Liver (tissue), 8 donors: ENCODE measurements at regions not wholly inside any gene's neighbourhood (a gene's known extent, or its start where the extent isn't known, plus 50 kb on each side); places are given as distances from the start of the nearest gene placed in this dataset.

Experiments used
- DNase-seq: peaks from one replicate; pipeline ENCODE4 v3.0.0-alpha.2; 2017; ENCODE audit warnings: low spot score
- H3K27ac ChIP-seq, 2 donors: one replicate each; pipeline ENCODE4 v1.7.0; 2013; ENCODE audit warnings: inconsistent platforms in 2 of 2, low read length in 2 of 2, control low read depth in 1 of 2, low read depth in 1 of 2, mild to moderate bottlenecking in 1 of 2
- H3K27me3 ChIP-seq, 4 donors: one replicate each; pipeline versions ENCODE4 v1.6.1 to v1.7.0; 2013; ENCODE audit warnings: low read length in 3 of 4, inconsistent platforms in 1 of 4, mild to moderate bottlenecking in 1 of 4, moderate library complexity in 1 of 4; ENCODE audit not compliant: control insufficient read depth in 4 of 4, insufficient read depth in 4 of 4
- H3K36me3 ChIP-seq, 4 donors: one replicate each; pipeline versions ENCODE4 v1.6.1 to v1.7.0; 2013; ENCODE audit warnings: low read length in 3 of 4, mild to moderate bottlenecking in 3 of 4, low read depth in 1 of 4, moderate library complexity in 1 of 4; ENCODE audit not compliant: control insufficient read depth in 4 of 4, insufficient read depth in 3 of 4
- H3K4me1 ChIP-seq, 4 donors: one replicate each; pipeline versions ENCODE4 v1.6.1 to v1.7.0; 2013; ENCODE audit warnings: low read length in 3 of 4, mild to moderate bottlenecking in 3 of 4, moderate library complexity in 1 of 4; ENCODE audit not compliant: control insufficient read depth in 4 of 4, insufficient read depth in 4 of 4
- H3K4me3 ChIP-seq, 3 donors: one replicate each; pipeline versions ENCODE4 v1.6.1 to v1.7.0; 2013; ENCODE audit warnings: low read length in 3 of 3, control low read depth in 1 of 3, low read depth in 1 of 3, mild to moderate bottlenecking in 1 of 3
- H3K9ac ChIP-seq, 2 donors: one replicate each; pipeline ENCODE4 v1.7.0; 2013; ENCODE audit warnings: low read length in 2 of 2, mild to moderate bottlenecking in 2 of 2, moderate library complexity in 2 of 2, control low read depth in 1 of 2, low read depth in 1 of 2
- H3K9me3 ChIP-seq, 4 donors: one replicate each; pipeline versions ENCODE4 v1.6.1 to v1.7.0; 2013; ENCODE audit warnings: low read length in 3 of 4; ENCODE audit not compliant: control insufficient read depth in 4 of 4
- ATF3 ChIP-seq: IDR thresholded peaks from 2 replicates; pipeline ENCODE4 v1.6.1; 2016; ENCODE audit warnings: antibody characterized with exemption
- CTCF ChIP-seq: fragments of 150-350 bp; IDR thresholded peaks from 2 replicates; pipeline ENCODE4 v1.5.1; 2017; ENCODE audit warnings: improper control_type of control experiment, low read depth, low read length; ENCODE audit not compliant: missing input control
- EGR1 ChIP-seq, 2 donors: IDR thresholded peaks; 2 replicates each; pipeline ENCODE4 v1.6.1; 2016 to 2018; ENCODE audit warnings: antibody characterized with exemption in 2 of 2, low read depth in 2 of 2
- FOXA1 ChIP-seq: IDR thresholded peaks from 2 replicates; pipeline ENCODE4 v1.6.1; 2016; ENCODE audit warnings: antibody characterized with exemption
- FOXA2 ChIP-seq: IDR thresholded peaks from 2 replicates; pipeline ENCODE4 v1.6.1; 2016; ENCODE audit warnings: antibody characterized with exemption
- GABPA ChIP-seq, 2 donors: IDR thresholded peaks in 1 of 2; conservative IDR thresholded peaks in 1 of 2; 2 replicates each; pipeline ENCODE4 v1.6.1; 2016; ENCODE audit warnings: antibody characterized with exemption in 2 of 2, mild to moderate bottlenecking in 1 of 2, moderate library complexity in 1 of 2
- HNF4A ChIP-seq, 2 donors: conservative IDR thresholded peaks; 2 replicates each; pipeline ENCODE4 v1.6.1; 2016; ENCODE audit warnings: antibody characterized with exemption in 2 of 2, mild to moderate bottlenecking in 2 of 2
- HNF4G ChIP-seq: IDR thresholded peaks from 2 replicates; pipeline ENCODE4 v1.6.1; 2016; ENCODE audit warnings: antibody characterized with exemption
- JUND ChIP-seq, 2 donors: IDR thresholded peaks; 2 replicates each; pipeline ENCODE4 v1.6.1; 2016; ENCODE audit warnings: antibody characterized with exemption in 2 of 2
- MAX ChIP-seq: IDR thresholded peaks from 2 replicates; pipeline ENCODE4 v1.6.1; 2016; ENCODE audit warnings: antibody characterized with exemption
- NR2F2 ChIP-seq: IDR thresholded peaks from 2 replicates; pipeline ENCODE4 v1.6.1; 2016; ENCODE audit warnings: antibody characterized with exemption
- RAD21 ChIP-seq, 2 donors: IDR thresholded peaks; 2 replicates each; pipeline ENCODE4 v1.6.1; 2016; ENCODE audit warnings: antibody characterized with exemption in 2 of 2, mild to moderate bottlenecking in 2 of 2
- RXRA ChIP-seq, 2 donors: IDR thresholded peaks; 2 replicates each; pipeline ENCODE4 v1.6.1; 2017 to 2018; ENCODE audit warnings: antibody characterized with exemption in 2 of 2, mild to moderate bottlenecking in 1 of 2
- SP1 ChIP-seq: IDR thresholded peaks from 2 replicates; pipeline ENCODE4 v1.6.1; 2018; ENCODE audit warnings: antibody characterized with exemption, mild to moderate bottlenecking
- TAF1 ChIP-seq: conservative IDR thresholded peaks from 2 replicates; pipeline ENCODE4 v1.6.1; 2016; ENCODE audit warnings: antibody characterized with exemption, mild to moderate bottlenecking
- YY1 ChIP-seq: IDR thresholded peaks from 2 replicates; pipeline ENCODE4 v1.6.1; 2016; ENCODE audit warnings: antibody characterized with exemption, mild to moderate bottlenecking
- WGBS: extraction: QIAGEN DNeasy Blood & Tissue Kit; methylation state at CpG from one replicate; pipeline ENCODE4 v1.1.7; 2013; 5-methylcytosine and 5-hydroxymethylcytosine counted together
- TF ChIP-seq, protein P1 (sequence below): IDR thresholded peaks from 2 replicates; pipeline ENCODE4 v1.6.1; 2016; ENCODE audit warnings: antibody characterized with exemption, mild to moderate bottlenecking
- TF ChIP-seq, protein P2 (sequence below): IDR thresholded peaks from 2 replicates; pipeline ENCODE4 v1.6.1; 2016; ENCODE audit warnings: antibody characterized with exemption
- donor health status: healthy.
- donor health status: healthy.
- donor health status: healthy.
- donor health status: healthy.
- donor health status: healthy.

DNA sequence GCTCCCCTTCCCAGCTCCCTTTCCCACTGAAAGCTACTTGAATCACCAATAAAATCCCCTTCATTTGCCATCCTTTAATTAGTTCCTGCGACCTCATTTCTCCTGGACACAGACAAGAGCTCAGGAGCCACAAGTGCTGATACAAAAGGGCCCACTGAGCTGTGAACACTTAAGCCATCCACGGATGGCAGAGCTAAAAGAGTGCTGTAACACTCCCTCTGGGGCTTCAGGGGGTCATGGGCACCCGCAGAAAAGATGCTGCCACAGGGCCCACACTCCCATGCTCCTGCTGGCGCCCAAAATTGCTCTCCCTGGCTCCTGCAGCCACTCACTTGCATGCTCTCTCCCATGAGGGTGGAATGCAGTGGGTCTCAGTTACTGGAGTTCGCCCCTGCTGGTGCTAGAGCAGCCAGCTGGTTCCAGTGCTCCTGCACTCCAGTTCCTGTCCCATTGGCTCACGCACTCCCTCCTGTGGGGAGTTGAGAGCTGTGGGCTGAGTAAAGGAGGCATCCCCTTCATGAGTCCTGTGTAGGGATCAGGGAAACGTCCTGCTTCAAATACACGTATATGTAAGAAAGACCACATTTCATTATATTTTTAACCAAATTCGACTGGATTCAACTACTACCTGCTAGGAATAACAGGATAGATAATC, 1291.0 kb downstream of the ARAP2 start:
- Histone ChIP-seq H3K4me3 (no peak overlapping the region), H3K36me3 (no peaks in the 10 kb centered on the region), H3K27me3 (no peaks in the 10 kb centered on the region), H3K4me1 (no peaks in the 10 kb centered on the region), H3K9ac (no peak overlapping the region), H3K9me3 (no peaks in the 10 kb centered on the region), H3K27ac (no peak overlapping the region)
- WGBS = 73% methylated on average over 9 of the region's 9 CpGs
- TF ChIP-seq FOXA1 (no peak), SP1 (no peak), TAF1 (no peak), ATF3 (no peak), RAD21 (IDR thresholded peaks at IDR 0.05) (no peak), MAX (no peak), NR2F2 (no peak), GABPA (IDR thresholded peaks at IDR 0.05 in 1 of 2, conservative IDR thresholded peaks at IDR 0.05 in 1 of 2) (no peak), CTCF (no peak), HNF4A (conservative IDR thresholded peaks at IDR 0.05) (no peak), JUND (IDR thresholded peaks at IDR 0.05) (no peak), EGR1 (IDR thresholded peaks at IDR 0.05; ENCODE audit: low read depth in 2 of 2) (no peak), YY1 (no peak), HNF4G (no peak), FOXA2 (no peak), RXRA (IDR thresholded peaks at IDR 0.05) (no peak)
- TF ChIP-seq, protein P1, sequence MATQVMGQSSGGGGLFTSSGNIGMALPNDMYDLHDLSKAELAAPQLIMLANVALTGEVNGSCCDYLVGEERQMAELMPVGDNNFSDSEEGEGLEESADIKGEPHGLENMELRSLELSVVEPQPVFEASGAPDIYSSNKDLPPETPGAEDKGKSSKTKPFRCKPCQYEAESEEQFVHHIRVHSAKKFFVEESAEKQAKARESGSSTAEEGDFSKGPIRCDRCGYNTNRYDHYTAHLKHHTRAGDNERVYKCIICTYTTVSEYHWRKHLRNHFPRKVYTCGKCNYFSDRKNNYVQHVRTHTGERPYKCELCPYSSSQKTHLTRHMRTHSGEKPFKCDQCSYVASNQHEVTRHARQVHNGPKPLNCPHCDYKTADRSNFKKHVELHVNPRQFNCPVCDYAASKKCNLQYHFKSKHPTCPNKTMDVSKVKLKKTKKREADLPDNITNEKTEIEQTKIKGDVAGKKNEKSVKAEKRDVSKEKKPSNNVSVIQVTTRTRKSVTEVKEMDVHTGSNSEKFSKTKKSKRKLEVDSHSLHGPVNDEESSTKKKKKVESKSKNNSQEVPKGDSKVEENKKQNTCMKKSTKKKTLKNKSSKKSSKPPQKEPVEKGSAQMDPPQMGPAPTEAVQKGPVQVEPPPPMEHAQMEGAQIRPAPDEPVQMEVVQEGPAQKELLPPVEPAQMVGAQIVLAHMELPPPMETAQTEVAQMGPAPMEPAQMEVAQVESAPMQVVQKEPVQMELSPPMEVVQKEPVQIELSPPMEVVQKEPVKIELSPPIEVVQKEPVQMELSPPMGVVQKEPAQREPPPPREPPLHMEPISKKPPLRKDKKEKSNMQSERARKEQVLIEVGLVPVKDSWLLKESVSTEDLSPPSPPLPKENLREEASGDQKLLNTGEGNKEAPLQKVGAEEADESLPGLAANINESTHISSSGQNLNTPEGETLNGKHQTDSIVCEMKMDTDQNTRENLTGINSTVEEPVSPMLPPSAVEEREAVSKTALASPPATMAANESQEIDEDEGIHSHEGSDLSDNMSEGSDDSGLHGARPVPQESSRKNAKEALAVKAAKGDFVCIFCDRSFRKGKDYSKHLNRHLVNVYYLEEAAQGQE = no peak
- no peak for DNase-seq

DNA sequence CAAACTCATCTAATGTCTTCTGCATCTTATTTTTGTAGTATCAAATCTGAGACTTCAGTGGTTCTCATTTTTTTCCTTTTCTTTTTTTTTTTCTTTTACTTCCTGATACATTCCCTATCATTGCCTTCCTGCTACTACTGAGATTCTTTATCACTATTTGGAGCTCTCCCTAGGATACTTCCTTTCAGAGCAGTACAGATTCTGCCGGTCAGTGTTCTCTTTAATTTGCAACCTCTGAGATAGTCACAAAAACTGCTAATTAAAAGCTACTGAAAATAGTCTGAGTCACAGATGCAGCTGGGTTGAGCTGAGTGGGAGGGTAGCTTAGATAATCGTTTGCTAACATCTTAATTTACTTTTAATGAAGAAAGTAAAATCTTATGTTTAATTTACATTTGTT, 1279.7 kb downstream of the ARAP2 start:
- Histone ChIP-seq H3K9me3 (no peaks in the 10 kb centered on the region), H3K9ac (no peak overlapping the region), H3K27me3 (no peaks in the 10 kb centered on the region), H3K36me3 (no peaks in the 10 kb centered on the region), H3K4me1 (no peaks in the 10 kb centered on the region), H3K27ac (no peak overlapping the region), H3K4me3 (no peak overlapping the region)
- 22% methylated on average over 2 of the region's 2 CpGs for WGBS
- DNase-seq = no peak
- TF ChIP-seq RAD21 (IDR thresholded peaks at IDR 0.05) = no peak
- no peak for TF ChIP-seq GABPA (IDR thresholded peaks at IDR 0.05 in 1 of 2, conservative IDR thresholded peaks at IDR 0.05 in 1 of 2)
- no peak for TF ChIP-seq NR2F2
- TF ChIP-seq JUND (IDR thresholded peaks at IDR 0.05) = no peak
- no peak for TF ChIP-seq FOXA1
- no peak for TF ChIP-seq HNF4A (conservative IDR thresholded peaks at IDR 0.05)
- TF ChIP-seq, protein P2, sequence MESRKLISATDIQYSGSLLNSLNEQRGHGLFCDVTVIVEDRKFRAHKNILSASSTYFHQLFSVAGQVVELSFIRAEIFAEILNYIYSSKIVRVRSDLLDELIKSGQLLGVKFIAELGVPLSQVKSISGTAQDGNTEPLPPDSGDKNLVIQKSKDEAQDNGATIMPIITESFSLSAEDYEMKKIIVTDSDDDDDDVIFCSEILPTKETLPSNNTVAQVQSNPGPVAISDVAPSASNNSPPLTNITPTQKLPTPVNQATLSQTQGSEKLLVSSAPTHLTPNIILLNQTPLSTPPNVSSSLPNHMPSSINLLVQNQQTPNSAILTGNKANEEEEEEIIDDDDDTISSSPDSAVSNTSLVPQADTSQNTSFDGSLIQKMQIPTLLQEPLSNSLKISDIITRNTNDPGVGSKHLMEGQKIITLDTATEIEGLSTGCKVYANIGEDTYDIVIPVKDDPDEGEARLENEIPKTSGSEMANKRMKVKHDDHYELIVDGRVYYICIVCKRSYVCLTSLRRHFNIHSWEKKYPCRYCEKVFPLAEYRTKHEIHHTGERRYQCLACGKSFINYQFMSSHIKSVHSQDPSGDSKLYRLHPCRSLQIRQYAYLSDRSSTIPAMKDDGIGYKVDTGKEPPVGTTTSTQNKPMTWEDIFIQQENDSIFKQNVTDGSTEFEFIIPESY = no peak
